GM21529 (cell line): ENCODE measurements at regions not wholly inside any gene's neighbourhood (a gene's known extent, or its start where the extent isn't known, plus 50 kb on each side); places are given as distances from the start of the nearest gene placed in this dataset.

ENCODE experiments used
- ATAC-seq: cut with Tn5 transposase; IDR thresholded peaks from one replicate; pipeline ENCODE4 v1.9.1; 2021; ENCODE audit not compliant: unreplicated experiment

- no peak for ATAC-seq
These were observed 241.2 kb downstream of the PTBP2 start for GRCh38 chr1:96962751-96963211.

DNA sequence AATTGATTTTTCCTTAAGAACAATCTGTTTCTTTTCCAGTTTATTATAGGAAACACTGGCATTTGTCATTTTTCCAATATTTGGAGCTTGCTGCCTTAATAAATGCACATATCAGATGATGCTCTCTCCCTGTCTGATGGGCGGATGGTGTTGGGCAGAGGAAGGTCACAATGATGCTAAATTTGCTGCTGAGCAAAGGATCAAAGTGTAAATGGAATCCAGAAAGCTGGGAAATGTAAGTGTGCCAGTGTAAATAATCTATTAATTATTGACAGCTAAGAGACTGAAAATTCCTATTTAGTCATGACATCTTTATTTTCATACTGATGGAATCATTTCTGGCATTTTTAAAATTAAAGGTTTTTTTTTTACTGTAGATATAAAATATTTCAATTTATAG, 243.2 kb downstream of the PTBP2 start:
- ATAC-seq: no peak

DNA sequence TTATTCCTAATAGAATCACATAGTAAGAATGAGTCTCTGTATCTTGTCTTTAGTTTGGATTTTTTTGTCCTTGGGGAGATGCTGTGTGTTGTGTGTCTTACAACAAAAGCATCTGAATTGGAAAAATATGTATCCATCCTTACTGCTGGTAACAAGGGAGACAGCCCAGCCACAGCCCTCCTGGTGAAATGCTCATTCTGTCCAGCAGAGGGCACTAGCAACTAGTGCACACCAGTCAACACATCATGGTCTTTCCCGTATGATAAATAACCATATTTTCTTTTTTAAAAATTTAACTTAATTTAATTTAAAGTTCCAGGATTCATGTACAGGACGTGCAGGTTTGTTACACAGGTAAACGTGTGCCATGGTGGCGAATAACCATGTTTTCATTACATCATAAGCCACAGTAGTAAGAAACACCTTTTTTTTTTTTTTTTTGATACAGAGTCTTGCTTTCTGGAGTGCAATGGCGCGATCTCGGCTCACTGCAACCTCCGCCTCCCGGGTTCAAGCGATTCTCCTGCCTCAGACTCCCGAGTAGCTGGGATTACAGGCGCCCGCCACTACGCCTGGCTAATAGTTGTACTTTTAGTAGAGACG, 245.1 kb downstream of the PTBP2 start:
- ATAC-seq: peak; percentile 92

- ATAC-seq: no peak
These were observed 245.7 kb downstream of the PTBP2 start for GRCh38 chr1:96967311-96967710.

GRCh38 chr1:96968541-96968940, 247.0 kb downstream of the PTBP2 start:
- no peak for ATAC-seq

GRCh38 chr1:96968983-96969382, 247.4 kb downstream of the PTBP2 start:
- ATAC-seq: no peak

DNA sequence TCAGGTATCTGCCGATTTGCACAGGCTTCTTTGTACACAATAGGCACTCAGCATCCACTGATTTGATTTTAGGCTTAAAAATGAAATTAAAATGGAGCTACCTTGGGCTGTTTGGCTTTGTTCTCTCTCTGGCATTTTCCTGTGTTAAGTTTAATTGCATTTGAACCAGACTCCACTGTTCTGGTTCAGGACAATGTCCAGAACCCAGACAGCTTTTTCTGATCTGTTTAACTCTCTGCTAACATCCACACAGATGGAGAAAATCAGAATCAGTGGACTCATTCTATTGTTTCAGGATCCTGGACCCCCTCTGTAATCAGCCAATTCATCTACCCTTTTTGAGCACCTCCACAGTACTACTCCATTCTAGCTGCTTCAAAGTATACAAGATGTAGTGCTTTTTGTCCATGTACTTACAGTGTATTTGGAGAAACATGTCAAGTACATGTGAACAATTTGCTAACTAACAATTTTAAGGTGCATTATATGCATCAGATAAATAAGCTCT, 248.1 kb downstream of the PTBP2 start:
- no peak for ATAC-seq

DNA sequence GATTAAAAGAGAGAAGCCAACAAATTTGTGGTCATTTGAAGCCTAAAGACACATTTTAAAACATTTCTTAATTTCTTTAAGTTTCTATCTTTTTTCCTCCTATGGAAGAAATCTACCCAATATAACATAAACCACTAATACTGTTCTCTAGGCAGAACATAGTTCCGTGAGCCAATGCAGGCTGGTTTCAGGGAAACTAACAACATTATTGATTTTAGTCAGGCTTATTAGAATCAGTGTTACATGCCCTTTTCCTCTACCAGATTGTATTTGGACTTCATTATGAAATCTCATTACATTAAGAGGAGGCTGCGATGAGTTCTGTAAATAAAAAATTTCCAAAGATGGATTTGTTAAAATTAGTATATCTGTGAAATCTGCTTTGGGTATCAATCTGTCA, 249.9 kb downstream of the PTBP2 start:
- no peak for ATAC-seq

DNA sequence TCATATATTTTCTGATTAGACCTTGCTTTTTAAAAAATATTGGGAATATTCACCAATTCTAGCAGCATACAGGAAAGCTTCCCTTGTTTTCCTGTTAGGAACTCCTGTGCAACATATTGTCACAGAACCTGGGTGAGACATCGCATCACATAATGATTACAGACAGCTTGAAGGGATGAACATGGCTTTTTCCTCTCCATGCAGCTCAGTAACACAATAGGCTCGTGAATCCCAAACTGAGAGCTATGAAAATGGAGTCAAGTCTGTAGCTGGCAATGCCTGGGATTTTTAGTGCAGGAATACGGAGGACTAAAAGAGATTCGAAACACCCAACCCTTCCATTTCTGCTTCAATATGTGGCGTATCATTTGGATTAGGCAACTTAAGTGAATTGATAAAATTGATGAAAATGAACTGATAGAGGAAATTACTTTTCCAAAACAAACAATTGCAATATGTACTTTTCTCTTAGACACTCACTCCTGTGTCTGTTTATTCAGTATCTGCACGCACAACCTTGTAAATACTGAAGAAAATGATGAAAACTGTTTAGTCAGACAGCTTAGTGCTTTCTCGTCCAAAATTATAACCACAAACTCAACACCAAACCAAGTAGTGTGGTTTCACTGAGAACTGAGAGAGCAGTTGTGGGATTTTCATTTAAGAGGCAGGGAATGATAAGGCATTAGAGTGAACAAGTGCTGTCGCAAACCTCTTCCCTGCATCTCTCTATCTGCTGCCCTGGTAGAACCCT, 250.4 kb downstream of the PTBP2 start:
- no peak for ATAC-seq

GRCh38 chr1:96973605-96974004, 252.0 kb downstream of the PTBP2 start:
- ATAC-seq: no peak

DNA sequence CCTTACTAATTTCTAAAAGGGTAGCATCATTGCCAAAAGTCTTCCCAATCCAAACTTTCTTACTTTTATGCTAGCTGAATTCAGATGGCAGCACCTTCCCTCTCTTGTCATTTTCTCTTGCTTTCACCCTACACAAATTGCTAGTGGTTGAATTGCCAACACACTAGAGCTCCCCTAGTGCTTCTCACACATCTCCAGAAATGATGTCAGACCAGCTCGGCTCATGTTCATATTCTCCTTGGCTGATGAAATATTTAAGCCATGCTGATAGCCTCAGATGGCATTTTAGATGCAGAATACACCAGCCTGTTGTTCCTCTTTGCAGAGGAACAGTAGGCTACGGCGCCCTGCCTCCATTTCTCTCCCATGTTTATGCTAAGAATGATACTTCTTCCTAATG, 256.9 kb downstream of the PTBP2 start:
- no peak for ATAC-seq

GRCh38 chr1:96978901-96979300, 257.3 kb downstream of the PTBP2 start:
- no peak for ATAC-seq

GRCh38 chr1:96979304-96980268, 258.0 kb downstream of the PTBP2 start:
- no peak for ATAC-seq

DNA sequence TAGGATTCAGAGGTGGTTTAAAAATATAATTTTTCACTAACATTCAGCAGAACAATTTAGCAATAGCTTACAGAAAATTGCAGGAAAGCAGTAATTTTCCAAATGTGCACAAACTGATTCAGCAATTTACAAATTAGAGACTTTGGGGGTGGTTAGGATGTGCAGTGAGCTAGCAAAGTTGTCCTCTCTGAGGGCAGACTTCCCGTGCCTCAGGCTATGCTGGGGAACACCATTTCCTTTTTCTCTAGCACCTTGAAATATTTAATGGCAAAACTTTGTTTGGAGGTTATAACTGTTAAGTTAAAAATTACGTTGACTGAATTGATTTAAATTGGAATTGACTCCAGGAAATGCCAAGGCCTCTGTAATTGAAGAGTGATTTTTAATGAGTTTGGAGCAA, 258.9 kb downstream of the PTBP2 start:
- no peak for ATAC-seq

DNA sequence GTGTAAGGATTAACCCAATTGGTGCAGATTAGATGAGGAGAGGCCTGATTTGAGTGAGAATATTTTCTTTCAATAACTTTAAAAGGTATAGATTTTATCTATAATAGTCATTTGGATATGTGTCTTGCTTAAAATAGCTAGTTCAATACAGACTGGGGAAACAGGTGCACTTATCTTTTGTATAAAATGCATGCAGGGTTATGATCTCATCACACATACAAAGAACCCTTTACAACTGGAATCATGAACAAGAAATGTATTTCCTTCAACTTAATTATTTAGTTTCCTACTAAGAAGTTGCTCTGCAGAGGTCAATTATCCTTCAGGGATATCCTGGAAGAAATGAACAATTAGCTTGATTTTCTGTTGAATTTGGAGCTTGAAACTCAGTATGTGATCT, 259.6 kb downstream of the PTBP2 start:
- ATAC-seq: no peak

GRCh38 chr1:96982118-96982517, 260.5 kb downstream of the PTBP2 start:
- no peak for ATAC-seq

DNA sequence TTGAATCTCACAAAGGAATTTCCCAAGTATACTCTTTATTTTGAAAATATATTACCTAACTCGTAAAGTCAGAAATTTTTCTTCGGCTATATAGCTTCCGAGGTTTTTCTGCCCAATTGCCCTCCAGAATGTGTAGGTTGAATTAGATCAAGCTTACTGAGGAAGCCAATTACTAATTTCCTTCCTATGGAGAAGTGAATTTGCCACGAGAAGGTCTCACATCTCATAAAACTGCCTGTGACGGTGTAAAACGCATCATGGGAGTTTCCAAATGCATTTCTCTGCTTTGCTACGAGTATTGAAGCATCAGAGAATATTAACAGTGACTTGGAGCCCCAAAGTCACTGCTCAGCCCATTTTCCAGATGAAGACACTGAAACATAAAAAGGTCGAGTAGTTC, 262.3 kb downstream of the PTBP2 start:
- no peak for ATAC-seq

GRCh38 chr1:96987186-96987703, 265.7 kb downstream of the PTBP2 start:
- ATAC-seq: no peak

DNA sequence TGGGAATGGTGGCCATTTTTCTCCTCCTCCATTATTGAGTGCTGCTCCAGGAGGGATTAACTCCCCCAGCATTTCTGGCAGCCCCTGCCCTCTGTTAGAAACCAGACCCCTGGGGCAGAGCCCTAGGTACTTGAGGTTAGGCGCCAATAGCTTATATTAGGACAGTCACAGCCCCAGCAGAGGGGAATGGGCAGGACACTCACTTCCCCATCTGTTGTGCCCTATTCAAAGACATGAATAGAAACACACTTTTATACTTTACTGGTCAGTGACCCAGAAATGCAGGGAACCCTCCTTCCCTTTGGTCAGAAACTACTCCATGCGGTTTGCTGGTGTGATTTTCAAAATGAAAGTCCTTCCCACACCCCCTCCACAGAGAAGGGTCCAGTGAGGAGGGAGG, 267.7 kb downstream of the PTBP2 start:
- ATAC-seq: no peak

DNA sequence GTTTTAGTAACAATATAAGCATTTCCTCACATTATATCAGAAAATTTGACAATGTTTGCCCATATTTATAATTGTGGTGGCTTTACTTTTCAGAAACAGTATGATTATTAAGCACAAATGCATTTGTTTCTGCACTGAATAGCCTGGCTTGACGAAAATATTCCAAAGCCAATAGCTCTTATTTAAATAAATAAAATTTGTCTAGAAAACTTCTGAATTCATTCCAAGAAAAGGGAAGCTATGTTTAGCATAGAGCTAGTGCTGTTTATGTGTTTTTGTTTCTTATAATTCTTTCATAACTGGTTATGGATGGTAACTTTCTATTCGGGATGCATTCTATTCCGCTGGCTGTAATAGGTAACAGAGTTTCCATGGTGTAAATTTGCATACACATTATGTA, 268.6 kb downstream of the PTBP2 start:
- no peak for ATAC-seq

DNA sequence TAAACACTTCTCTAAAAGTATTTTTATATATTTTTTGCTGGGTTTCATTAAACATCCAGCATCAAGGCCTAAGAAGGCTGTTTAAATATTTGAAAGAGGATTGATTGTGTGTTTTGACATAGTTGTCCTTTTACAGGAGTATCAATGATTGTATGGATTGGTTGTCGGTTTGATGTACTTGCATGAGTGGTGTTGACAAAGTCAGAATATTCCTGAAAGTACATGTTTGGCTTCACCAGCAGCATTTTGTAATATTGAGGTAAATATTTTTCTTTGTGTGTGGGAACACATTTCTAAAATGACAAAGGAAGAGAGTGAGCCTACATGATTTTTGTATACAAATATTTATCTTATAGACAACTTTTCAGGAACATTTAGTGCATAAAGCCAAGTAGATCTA, 269.7 kb downstream of the PTBP2 start:
- no peak for ATAC-seq
